ENCODE measurements at regions not wholly inside any gene's neighbourhood (a gene's known extent, or its start where the extent isn't known, plus 50 kb on each side); places are given as distances from the start of the nearest gene placed in this dataset.

DNA sequence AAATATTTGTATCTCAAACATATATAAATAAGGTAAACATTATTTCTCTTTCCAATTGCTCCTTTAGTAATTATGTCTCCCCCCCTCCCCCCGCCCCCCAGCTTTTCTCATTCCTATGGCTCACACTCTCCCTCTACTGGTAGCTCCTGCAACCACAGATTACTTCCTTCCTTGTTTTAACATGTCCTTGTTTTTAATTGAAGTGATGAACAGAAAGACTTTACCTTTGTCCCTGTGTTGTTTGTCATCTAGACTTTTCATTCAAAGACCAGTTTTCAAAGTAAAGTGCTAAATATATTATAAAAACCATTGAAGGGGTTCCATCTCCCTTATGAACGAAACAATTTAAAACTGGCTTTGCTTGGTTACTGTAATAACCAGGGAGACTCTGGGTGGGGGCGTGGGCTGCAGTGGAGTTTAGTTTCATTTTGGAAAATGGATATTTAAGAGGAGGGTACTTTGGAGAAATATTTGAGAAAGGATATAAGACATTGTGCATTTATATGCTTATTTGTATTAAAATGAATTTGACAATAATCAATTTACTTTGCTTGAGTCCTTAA, 352.9 kb downstream of the RAPGEF2 start:
- Histone ChIP-seq H3K27me3 (ENCODE audit: low read depth) (no peaks in the 10 kb centered on the region), H3K36me3 (no peaks in the 10 kb centered on the region), H3K4me3 (no peak overlapping the region), H3K9me3 (replicated peaks) (no peaks in the 10 kb centered on the region), H3K27ac (replicated peaks) (no peak overlapping the region), H3K4me1 (peaks cover 3% of the 10 kb centered on the region)
- TF ChIP-seq, protein P1, sequence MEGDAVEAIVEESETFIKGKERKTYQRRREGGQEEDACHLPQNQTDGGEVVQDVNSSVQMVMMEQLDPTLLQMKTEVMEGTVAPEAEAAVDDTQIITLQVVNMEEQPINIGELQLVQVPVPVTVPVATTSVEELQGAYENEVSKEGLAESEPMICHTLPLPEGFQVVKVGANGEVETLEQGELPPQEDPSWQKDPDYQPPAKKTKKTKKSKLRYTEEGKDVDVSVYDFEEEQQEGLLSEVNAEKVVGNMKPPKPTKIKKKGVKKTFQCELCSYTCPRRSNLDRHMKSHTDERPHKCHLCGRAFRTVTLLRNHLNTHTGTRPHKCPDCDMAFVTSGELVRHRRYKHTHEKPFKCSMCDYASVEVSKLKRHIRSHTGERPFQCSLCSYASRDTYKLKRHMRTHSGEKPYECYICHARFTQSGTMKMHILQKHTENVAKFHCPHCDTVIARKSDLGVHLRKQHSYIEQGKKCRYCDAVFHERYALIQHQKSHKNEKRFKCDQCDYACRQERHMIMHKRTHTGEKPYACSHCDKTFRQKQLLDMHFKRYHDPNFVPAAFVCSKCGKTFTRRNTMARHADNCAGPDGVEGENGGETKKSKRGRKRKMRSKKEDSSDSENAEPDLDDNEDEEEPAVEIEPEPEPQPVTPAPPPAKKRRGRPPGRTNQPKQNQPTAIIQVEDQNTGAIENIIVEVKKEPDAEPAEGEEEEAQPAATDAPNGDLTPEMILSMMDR (IDR thresholded peaks at IDR 0.05; ENCODE audit: borderline replicate concordance), result peak; percentile 75
- no peak for DNase-seq
- intact Hi-C loops (cut with micrococcal nuclease), result no loop called here

DNA sequence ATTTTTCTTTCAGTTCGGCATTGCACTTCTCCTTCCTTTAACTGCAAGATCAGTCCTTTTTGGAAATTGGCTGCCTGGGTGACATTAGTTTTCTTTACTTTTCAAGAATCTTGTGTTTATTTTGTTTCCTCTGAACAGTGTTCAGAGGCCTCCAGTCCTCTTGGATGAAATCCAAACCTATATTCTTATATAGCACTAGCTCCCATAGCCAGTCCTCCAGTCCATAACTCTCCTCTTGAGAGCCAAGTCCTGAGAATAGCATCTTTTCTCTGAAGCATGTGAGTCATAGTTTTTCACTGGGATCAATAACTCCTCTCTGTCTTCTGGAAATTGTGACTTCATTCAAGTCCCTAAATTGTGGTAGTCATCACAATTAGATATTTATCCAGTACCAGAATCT, 357.5 kb downstream of the RAPGEF2 start:
- TF ChIP-seq, protein P1 (IDR thresholded peaks at IDR 0.05; ENCODE audit: borderline replicate concordance), result no peak
- no peak overlapping the region for H3K4me3 ChIP-seq
- H3K4me1 ChIP-seq, result peaks cover 3% of the 10 kb centered on the region
- no peak for DNase-seq
- intact Hi-C loops (cut with micrococcal nuclease), result no loop called here
- H3K27ac ChIP-seq (replicated peaks), result no peak overlapping the region
- no peaks in the 10 kb centered on the region for H3K27me3 ChIP-seq (ENCODE audit: low read depth)
- no peaks in the 10 kb centered on the region for H3K36me3 ChIP-seq
- H3K9me3 ChIP-seq (replicated peaks), result peaks cover 27% of the 10 kb centered on the region

DNA sequence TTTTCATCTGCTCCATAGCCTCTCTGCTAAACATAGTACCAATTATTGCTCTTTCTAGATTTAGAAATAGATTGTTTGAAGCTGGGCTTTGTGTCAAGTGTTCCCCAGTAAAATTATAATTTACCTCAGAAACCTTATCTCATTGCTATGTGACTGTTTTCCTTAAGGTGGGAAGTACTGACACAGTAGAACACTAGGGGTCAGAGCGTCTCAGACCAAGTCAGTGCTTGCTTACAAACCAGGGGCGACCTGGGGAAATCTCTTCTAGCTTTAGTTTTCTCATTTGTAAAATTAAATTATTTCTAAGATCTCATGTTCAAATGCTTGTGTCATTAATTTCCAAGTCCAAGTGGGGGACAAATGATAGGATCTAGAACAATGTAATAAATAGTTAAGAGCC, 360.4 kb downstream of the RAPGEF2 start:
- Histone ChIP-seq H3K27me3 (ENCODE audit: low read depth) (no peaks in the 10 kb centered on the region), H3K36me3 (no peaks in the 10 kb centered on the region), H3K4me3 (no peak overlapping the region), H3K9me3 (replicated peaks) (peaks cover 27% of the 10 kb centered on the region), H3K27ac (replicated peaks) (no peak overlapping the region), H3K4me1 (no peaks in the 10 kb centered on the region)
- DNase-seq, result no peak
- TF ChIP-seq, protein P1 (IDR thresholded peaks at IDR 0.05; ENCODE audit: borderline replicate concordance), result no peak
- intact Hi-C loops (cut with micrococcal nuclease), result no loop called here

DNA sequence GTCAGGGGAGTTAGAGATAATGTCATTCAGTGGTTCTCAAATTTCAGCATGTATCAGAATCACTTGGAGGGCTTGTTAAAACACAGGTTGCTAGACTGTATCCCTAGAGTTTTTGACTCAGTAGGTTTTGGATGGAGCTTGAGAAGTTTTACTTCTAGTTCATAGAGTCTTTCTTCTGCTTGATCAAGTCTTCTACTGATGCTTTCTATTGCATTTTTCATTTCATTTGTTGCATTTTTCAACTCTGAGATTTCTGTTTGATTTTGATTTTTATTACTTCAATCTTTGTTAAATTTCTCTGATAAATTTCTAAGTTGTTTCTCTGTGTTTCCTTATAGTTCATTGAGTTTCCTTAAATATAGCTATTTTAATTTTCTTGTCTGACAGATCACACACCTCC, 361.4 kb downstream of the RAPGEF2 start:
- intact Hi-C loops (cut with micrococcal nuclease), result no loop called here
- no peak overlapping the region for H3K27ac ChIP-seq (replicated peaks)
- TF ChIP-seq, protein P1 (IDR thresholded peaks at IDR 0.05; ENCODE audit: borderline replicate concordance), result no peak
- H3K4me1 ChIP-seq, result no peaks in the 10 kb centered on the region
- peaks cover 5% of the 10 kb centered on the region for H3K27me3 ChIP-seq (ENCODE audit: low read depth)
- no peak overlapping the region for H3K4me3 ChIP-seq
- no peaks in the 10 kb centered on the region for H3K36me3 ChIP-seq
- peaks cover 27% of the 10 kb centered on the region for H3K9me3 ChIP-seq (replicated peaks)
- DNase-seq, result no peak

DNA sequence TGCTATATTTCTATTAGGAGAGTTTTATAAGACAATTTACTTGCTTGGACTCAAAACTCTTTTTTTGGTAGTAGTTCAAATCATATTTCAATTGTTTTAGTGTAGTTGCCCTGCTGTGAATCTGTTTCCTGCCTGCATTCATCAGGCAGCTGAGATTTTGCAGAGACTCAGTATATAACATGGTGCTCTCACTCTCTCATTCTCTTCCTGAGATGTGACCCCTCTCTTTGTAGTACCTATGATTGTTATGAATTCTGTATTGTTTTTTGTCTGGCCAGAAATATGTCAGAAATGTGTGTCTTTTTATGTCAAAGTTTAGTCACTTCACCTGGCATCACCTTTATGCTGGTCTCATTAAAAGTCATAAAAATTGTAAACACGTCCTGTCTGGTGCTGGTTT, 374.0 kb downstream of the RAPGEF2 start:
- TF ChIP-seq, protein P1 (IDR thresholded peaks at IDR 0.05; ENCODE audit: borderline replicate concordance), result no peak
- intact Hi-C loops (cut with micrococcal nuclease), result no loop called here
- no peak overlapping the region for H3K4me3 ChIP-seq

More for the DNA sequence above, 374.0 kb downstream of the RAPGEF2 start:
- Histone ChIP-seq H3K4me1 (peaks cover 7% of the 10 kb centered on the region), H3K9me3 (replicated peaks) (no peaks in the 10 kb centered on the region), H3K27ac (replicated peaks) (no peak overlapping the region), H3K36me3 (no peaks in the 10 kb centered on the region), H3K27me3 (ENCODE audit: low read depth) (no peaks in the 10 kb centered on the region)
- no peak for DNase-seq
